C4-2B (cell line): ENCODE measurements at regions not wholly inside any gene's neighbourhood (a gene's known extent, or its start where the extent isn't known, plus 50 kb on each side); places are given as distances from the start of the nearest gene placed in this dataset.
"Not testable (repeated sequence)": the region's sequence is repeated elsewhere in the genome, so short reads cannot be mapped to it uniquely, and the experiment has no call there.

Experiments used
- ZFX ChIP-seq: fragments of 450-650 bp; IDR thresholded peaks from 2 replicates; pipeline ENCODE4 v1.6.1; 2017
- TF ChIP-seq, protein P1 (sequence below): fragments of 450-650 bp; conservative IDR thresholded peaks from 2 replicates; pipeline ENCODE4 v1.5.1; 2017; ENCODE audit warnings: mild to moderate bottlenecking

DNA sequence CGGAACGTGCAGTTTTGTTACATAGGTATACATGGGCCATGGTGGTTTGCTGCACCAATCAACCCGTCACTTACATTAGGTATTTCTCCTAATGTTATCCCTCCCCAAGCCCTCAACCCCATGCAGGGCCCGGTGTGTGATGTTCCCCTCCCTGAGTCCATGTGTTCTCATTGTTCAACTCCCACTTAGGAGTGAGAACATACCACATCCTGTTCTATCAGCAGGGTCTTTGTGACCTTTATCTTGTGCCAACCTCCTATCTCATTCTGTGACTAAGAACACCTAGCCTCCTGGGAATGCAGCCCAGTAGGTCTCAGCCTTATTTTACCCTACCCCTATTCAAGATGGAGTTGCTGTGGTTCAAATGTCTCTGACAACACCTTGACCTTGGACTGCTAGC lies 107.6 kb downstream of the FBXO8 start:
- TF ChIP-seq, protein P1, sequence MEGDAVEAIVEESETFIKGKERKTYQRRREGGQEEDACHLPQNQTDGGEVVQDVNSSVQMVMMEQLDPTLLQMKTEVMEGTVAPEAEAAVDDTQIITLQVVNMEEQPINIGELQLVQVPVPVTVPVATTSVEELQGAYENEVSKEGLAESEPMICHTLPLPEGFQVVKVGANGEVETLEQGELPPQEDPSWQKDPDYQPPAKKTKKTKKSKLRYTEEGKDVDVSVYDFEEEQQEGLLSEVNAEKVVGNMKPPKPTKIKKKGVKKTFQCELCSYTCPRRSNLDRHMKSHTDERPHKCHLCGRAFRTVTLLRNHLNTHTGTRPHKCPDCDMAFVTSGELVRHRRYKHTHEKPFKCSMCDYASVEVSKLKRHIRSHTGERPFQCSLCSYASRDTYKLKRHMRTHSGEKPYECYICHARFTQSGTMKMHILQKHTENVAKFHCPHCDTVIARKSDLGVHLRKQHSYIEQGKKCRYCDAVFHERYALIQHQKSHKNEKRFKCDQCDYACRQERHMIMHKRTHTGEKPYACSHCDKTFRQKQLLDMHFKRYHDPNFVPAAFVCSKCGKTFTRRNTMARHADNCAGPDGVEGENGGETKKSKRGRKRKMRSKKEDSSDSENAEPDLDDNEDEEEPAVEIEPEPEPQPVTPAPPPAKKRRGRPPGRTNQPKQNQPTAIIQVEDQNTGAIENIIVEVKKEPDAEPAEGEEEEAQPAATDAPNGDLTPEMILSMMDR: not testable (repeated sequence)
- not testable (repeated sequence) for TF ChIP-seq ZFX
